ENCODE measurements at regions not wholly inside any gene's neighbourhood (a gene's known extent, or its start where the extent isn't known, plus 50 kb on each side); places are given as distances from the start of the nearest gene placed in this dataset.

DNA sequence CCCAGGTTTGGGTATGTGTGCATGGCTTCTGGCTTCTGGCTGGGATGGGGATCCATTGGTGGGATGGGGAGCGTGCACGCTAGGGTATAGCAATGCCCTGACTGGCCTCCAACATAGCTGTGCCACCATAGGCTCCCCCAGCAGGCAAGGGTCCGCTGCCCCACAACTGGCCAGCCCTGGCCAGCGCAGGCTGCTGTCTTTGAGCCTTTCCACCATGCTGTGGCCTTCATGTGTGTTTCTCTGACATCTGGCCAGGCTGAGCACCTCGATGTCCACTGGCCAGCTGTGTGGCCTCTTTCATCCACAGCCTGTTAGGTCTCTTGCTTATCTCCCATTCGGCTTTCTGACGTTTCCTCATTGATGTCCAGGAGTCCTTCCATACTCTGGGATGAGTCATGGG lies 231.3 kb downstream of the NDUFA10 start:
- TF ChIP-seq, protein P1, sequence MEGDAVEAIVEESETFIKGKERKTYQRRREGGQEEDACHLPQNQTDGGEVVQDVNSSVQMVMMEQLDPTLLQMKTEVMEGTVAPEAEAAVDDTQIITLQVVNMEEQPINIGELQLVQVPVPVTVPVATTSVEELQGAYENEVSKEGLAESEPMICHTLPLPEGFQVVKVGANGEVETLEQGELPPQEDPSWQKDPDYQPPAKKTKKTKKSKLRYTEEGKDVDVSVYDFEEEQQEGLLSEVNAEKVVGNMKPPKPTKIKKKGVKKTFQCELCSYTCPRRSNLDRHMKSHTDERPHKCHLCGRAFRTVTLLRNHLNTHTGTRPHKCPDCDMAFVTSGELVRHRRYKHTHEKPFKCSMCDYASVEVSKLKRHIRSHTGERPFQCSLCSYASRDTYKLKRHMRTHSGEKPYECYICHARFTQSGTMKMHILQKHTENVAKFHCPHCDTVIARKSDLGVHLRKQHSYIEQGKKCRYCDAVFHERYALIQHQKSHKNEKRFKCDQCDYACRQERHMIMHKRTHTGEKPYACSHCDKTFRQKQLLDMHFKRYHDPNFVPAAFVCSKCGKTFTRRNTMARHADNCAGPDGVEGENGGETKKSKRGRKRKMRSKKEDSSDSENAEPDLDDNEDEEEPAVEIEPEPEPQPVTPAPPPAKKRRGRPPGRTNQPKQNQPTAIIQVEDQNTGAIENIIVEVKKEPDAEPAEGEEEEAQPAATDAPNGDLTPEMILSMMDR (IDR thresholded peaks at IDR 0.05), result no peak
- TF ChIP-seq POLR2AphosphoS5 (IDR thresholded peaks at IDR 0.05) (no peak), POLR2A (IDR thresholded peaks at IDR 0.05) (no peak), EP300 (IDR thresholded peaks at IDR 0.05) (no peak)

Measured in stomach (tissue), 4 donors.